WI38 (cell line): ENCODE measurements at regions not wholly inside any gene's neighbourhood (a gene's known extent, or its start where the extent isn't known, plus 50 kb on each side); places are given as distances from the start of the nearest gene placed in this dataset.

Experiments
- H3K4me3 ChIP-seq: 2 replicates; pipeline ENCODE4 v1.5.1; 2011; ENCODE audit warnings: low read depth, mild to moderate bottlenecking, control low read depth, low read length
- CTCF ChIP-seq: IDR thresholded peaks from 2 replicates; pipeline ENCODE4 v1.5.1; 2012; ENCODE audit warnings: low read depth, mild to moderate bottlenecking, control low read depth, low read length

GRCh38 chr7:125099519-125099918, 169.9 kb upstream of the POT1 start:
- TF ChIP-seq CTCF, result no peak
- no peak overlapping the region for H3K4me3 ChIP-seq

- TF ChIP-seq CTCF, result no peak
- no peak overlapping the region for H3K4me3 ChIP-seq
Measured at GRCh38 chr7:125098377-125098970, 168.8 kb upstream of the POT1 start.

GRCh38 chr7:125090596-125090995, 161.0 kb upstream of the POT1 start:
- no peak for TF ChIP-seq CTCF
- H3K4me3 ChIP-seq, result no peak overlapping the region

DNA sequence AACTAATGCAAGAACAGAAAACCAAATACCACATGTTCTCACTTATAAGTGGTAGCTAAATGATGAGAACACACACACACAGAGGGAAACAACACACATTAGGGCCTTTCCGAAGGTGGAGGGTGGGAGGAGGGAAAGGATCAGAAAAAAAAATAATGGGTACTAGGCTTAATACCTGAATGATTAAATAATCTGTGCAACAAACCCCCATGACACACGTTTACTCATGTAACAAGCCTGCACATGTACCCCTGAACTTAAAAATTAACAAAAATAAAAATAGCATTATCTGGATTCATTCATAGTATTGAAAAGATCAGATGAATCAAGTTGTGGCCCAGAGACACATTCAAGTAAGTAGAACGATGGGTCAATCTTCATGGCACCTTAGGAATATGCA, 159.5 kb upstream of the POT1 start:
- TF ChIP-seq CTCF, result no peak

GRCh38 chr7:125088555-125088954, 158.9 kb upstream of the POT1 start:
- H3K4me3 ChIP-seq, result no peak overlapping the region
- no peak for TF ChIP-seq CTCF

More for the DNA sequence above, 159.5 kb upstream of the POT1 start:
- H3K4me3 ChIP-seq, result no peak overlapping the region

DNA sequence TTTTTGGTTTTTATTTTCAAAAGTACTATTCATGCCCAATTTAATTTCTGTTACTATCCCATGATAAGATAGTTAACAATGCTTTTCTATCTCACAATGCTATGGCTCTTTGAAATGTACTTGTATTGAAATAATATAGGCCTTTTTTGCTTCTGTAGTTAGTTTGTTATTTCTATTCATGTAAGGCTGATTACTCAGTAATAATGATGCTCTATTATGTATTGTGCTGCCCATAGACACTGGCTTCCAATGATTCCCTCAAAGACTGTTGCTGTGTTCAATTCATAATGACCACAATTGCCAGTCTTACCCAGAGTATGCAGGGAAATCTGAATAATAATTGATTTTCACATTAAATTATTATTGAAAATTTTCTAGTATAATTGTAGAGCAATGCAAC, 155.5 kb upstream of the POT1 start:
- no peak for TF ChIP-seq CTCF
- no peak overlapping the region for H3K4me3 ChIP-seq

DNA sequence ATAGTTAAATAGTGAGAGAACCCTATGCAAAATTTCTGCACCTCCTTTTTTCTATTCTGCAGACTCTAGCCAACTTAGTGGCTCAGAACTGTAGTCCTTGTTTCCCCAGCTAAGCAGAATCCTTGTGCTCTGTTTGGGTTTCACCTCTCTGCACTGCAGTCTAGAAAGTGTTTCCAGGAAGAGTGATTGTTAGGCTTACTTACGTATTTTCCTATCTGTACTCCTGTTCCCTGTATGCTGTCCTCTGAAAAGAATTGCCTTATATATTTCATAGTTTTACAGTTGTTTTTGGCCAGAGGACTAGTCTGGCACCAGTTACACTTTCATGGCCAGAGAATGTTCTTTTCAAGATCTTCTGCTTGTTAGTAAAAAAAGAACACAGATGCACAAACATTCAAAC, 154.6 kb upstream of the POT1 start:
- TF ChIP-seq CTCF, result no peak
- no peak overlapping the region for H3K4me3 ChIP-seq
